Inferior parietal cortex (tissue), 1 donor: ENCODE measurements at regions not wholly inside any gene's neighbourhood (a gene's known extent, or its start where the extent isn't known, plus 50 kb on each side); places are given as distances from the start of the nearest gene placed in this dataset.

Experiments
- DNase-seq: peaks from one replicate; pipeline ENCODE4 v3.0.0-alpha.2; 2016; ENCODE audit errors: extremely low spot score

DNA sequence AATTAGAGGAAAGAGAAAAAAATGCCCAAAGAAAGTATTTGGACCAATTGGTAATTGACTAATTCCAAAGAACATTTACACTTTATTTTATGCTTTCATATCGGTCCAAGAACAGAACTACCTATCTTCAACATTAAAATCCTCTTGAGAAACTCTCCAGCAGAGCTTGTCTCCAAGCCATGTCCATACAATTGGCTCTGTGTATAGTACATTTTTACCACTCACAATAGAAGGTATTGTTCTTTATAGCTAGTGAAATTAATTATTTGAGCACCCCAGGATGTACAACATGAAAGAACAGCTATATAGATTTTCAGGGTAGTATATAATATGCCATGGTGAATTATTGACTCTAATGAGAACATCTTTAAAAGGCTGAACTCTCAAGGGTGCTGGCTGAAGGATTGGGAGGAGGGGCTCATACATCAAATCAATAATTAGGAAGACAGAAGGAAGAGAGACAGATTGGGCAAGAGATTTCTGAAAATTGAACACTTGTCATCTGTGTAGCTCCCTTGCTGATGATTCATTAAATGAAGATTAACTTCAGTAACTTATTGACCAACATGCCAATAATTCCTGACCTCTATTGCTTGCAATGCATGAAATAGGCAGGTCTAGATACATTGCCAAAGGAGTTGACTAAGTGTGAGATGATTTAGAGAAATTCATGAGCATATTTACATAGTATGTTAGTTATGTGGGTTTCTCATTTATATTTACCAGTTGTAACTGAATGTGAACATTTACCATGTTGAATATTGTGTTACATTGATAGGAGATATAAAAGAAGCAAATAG lies 249.7 kb downstream of the MTERF1 start:
- no peak for DNase-seq

DNA sequence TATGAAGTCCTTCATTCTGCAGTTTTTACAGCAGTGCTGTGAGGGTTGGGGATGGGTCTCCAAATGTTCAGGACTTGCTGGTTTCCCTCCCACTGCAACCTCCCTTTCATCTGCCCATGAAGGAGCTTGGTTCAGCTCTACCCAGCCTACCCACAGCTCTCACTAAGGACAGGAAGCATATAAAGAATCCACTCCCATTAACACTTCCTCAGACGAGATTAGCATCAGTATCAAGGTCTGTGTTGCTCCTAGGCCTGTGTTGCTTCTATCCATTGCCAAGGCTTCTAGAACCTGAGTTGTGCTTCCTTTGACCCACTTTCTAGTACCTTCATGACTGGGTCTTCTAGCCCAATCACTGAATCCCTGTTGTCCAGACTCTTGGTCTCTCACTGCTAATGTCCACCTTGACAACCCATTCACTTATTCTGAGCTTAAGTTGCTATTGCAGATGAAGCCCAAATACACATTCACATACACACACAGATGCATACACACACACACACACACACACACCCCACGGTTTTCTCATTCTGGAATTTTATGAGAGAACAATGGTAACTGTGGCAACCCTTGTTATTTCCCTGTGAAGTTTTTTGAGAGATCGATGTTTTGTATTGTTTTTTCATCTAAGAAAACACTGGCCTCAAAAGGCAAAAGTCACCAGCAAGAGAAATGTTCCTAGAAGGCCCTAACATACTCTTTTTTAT lies 248.1 kb downstream of the MTERF1 start:
- DNase-seq, result no peak

DNA sequence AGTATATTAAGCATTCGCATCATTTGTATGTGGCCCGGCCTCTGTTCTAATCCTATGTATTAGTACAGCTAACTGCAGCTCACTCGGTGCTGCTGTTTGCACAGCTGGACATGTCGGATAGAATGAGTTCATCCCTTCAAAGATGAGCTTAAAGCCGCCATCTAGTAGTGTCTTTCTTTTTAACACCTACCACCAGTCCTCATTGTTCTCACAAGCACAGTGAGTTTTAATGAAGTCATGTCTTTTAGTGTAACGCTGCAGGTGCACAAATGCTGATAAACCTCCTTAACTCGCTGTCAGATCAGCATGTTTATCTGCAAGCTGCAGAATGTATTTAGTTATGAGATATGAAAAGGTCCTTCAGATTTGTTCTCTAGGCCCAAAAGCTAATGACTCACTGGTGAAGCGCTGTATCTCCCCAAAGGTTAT lies 247.5 kb downstream of the MTERF1 start:
- no peak for DNase-seq

DNA sequence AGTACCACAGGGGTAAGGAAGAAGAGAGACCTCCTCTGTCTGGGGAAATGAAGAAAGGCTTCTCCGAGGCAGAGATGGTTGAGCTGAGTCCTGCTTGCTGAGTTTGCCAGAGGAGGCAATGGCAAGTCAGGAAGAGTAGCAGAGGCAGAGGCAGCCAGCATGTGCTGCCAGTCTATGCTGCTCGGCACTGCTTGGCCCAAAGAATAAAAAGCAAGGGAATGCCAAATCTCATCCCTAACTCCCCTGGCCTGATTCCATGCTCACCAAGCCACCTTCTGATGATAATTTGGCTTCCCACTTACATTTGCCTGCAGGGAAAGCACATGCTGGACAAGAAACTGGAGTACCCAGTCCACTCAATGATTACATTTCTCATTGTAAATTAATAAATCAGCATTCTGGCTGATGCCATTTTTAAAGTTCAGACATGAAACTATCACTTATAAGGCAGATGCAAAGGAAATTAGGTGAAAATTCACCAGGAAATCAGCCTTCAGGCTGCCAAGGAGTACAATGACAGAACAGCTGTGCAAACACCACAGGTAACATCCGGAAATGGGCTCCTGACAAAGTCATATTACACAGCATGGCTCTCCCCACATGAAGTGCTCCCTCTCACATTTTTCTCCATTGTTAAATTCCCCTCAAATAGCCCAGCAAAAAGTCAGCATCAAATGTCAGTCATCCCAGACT lies 245.9 kb downstream of the MTERF1 start:
- DNase-seq, result no peak

DNA sequence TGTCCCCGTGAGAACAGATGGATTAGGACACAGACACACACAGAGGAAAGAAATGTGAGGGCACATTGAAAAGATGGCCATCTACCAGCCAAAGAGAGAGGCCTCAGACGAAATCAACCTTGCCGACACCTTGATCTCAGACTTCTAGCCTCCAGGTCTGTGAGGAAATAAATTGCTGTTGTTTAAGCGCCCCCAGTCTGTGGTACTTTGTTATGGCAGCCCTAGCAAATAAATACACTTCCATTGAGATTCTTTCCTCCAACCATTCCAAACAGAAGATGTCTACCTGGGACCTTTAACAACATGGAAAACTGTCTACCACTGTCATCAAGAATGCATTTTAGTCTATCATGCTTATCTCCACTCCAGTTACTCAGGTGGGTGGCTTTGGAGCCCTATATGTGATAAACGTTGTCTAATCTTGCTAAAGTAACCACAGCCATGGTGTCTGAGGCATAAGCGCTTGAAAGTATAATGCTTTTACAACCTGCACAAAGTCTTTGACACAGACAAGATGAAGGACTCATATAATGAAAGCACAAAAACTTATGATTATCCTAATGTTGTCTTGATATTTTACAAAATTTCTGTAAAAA lies 244.3 kb downstream of the MTERF1 start:
- DNase-seq, result no peak

DNA sequence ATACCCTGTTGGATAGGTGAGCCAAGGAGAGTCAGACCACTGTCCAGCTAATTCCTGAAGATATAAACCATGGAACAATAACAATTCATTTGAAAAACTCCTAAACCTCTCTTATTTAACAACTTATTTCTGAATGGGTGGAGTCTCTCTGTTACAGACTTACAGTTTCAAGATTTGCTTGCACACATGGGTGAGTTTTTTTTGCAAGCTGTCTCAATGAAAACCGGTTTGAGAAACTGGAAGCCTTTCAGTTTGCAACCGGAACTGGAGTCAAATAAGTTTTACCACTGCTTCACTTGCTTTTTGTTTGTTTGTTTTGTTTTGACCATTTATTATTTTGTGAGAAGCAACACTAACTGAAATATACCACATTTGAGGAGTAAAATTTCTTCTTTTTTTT lies 243.8 kb downstream of the MTERF1 start:
- DNase-seq, result no peak

DNA sequence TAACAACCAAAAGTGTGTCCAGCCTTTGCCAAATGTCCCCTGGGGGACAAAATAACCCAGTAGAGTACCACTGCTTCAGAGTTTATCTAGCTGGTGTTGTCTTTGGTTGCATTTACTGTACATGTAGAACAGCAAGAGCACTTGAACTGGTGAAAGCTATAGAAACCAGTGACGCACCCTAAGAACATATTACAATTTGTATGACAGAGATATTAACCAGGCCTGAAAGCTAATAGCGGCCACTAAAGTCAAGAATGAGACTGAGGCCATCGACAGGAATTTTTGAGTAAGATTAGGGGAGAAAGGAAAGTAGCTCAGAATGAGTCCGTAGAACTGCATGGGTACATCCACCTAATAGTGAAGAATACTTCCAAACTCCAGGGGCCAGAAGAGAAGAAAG lies 236.2 kb downstream of the MTERF1 start:
- no peak for DNase-seq

DNA sequence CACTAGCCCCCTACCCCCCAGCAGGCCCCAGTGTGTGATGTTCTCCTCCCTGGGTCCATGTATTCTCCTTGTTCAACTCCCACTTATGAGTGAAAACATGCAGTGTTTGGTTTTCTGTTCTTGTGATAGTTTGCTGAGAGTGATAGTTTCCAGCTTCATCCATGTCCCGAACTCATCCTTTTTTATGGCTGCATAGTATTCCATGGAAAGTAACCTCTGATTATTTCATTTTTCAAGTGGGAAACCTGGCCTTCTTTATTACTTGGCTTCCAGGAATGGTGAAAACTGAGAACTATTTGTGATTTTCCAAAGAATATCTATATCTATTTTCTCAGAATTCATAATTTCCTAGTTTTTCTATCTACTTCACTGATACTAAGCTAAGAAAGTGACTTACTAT lies 235.0 kb downstream of the MTERF1 start:
- no peak for DNase-seq

DNA sequence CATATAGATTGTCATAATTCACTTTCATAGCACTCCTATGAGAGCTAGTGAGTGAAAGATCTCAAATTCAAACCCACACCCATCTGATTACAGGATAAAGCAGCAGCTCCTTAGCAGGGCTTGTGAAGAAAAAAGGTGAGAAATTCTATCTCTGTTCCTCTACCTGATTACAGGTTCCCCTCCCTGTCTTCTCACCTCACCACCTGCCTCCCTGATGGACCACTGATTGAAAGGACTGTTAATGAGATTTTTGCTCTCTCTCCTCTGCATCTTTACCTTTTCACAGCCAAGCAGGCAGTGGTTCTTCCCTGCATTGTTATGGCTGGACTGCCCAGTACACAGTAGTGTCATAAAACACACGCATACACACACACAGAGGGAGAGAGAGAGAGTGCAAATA lies 228.5 kb downstream of the MTERF1 start:
- DNase-seq, result no peak

DNA sequence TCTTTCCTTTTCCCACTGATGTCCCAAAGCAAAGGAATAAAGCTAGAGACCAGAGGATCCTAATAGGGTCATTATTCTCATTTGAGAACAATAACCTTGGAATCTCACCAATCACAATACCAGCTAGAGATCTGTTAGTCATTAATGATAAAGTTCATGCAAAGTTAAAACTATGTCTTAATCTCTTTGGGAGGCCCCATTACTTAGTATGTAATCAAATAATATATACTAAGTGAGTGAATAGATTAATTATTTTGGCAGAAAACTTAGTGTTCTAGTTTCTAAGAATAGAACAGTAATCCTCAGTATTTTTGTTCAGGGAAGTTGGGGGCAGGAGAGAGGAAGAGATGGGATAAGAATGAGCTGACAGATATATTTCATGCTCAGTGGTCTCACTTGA lies 227.2 kb downstream of the MTERF1 start:
- DNase-seq, result no peak

DNA sequence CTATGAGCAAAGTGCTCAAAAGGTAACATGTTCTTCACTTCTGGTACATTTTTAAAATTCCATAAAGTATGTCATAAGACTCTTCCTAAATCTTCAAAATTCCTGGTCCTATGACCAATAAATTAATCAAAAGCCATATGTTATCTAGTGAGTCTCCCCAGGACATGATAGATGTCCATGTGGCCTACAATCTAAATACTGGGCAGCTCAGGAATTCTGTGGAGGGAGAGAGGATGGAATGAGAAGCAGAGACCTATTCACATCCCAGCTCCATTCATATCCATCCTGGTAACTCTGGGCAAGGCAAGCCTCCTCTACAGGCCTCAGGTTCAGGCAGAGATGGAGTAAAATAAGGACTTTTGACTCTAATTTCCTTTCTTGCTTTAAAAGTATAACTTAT lies 224.8 kb downstream of the MTERF1 start:
- DNase-seq, result no peak

DNA sequence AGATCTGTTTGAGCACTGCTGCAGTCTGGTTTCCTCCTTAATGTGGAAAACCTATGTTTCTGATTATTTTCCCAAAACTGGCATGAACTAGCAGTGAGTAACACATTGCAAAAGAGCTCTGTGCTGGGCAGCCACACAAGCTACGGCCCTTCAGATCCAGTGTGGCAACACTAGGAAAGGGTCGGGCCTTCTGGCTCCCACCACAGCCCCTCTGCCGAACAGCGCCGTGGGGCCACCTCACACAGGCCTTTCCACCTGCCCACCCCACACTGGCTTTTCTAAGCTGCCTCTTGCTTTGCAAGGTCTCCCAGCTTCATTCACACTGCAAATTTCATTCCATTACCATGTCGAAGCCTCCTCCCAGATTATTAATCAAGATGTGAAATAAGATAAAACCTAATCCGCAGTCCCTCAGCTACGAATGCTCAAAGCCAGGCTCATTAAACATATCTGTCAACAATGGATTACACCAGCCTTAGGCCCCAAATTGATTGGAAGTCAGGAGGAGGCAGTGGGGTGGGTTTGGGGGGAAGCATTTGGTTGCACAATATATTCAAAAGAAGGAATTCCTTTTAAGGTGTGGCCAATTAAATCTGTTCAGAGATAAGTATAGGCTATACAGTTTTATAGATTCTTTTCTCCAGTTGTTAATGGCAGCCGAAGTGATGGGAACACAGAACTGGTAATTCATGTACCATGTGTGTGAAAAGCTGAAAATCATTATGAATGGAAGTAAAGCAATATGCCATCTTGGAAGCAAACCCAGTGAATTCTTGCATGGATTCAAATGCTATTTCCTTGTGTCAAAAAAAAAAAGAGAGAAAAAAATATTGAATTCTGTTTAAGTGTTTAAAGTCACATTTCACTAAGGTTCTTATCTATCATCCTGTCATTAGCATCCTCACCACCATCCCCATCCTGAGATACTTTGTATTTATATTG lies 223.7 kb downstream of the MTERF1 start:
- DNase-seq, result no peak

DNA sequence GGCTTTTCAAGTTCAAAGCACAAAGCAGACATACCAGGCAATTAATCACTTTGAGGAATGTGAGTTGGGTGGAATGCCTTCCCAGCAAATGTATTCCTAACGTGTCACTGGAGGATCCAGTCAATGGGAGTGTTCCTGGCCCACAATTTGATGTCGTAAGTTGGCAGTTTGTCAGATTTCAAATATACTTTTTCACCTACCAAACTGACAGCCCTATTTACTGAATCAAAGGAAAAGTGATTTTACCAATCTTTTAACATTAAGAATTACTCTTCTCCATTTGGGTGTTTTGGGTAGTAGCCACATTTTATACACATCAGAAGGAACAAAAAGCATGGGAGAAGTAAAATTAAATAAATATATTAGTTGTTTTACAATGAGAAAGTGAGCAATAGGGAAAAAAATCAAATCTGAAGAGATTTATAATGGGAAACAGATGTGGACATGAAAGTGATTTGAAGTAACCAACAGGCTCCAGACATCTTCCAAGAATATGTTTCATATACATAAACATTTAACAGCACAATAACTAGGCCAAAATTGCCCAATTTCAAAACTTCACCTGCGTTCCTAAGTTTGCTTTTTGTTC lies 222.9 kb downstream of the MTERF1 start:
- no peak for DNase-seq

DNA sequence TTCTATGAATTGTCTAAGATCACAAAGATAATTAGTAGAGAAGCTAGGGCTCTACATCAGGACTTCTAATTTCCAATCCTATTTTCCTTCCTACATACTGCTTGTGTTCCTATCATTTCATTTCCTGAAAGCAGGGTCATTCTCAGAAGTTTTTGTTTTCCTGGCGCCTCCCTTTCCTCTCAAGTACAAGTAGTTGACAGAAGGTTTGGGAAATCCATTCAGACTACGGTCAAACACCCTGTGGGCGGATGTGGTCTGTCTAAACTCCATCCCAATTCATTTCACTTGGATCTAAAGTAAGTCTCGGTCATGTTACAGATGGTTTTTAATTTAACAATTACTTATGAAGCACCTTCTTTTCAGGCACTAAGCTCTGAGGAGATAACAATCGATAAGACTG lies 221.4 kb downstream of the MTERF1 start:
- no peak for DNase-seq

DNA sequence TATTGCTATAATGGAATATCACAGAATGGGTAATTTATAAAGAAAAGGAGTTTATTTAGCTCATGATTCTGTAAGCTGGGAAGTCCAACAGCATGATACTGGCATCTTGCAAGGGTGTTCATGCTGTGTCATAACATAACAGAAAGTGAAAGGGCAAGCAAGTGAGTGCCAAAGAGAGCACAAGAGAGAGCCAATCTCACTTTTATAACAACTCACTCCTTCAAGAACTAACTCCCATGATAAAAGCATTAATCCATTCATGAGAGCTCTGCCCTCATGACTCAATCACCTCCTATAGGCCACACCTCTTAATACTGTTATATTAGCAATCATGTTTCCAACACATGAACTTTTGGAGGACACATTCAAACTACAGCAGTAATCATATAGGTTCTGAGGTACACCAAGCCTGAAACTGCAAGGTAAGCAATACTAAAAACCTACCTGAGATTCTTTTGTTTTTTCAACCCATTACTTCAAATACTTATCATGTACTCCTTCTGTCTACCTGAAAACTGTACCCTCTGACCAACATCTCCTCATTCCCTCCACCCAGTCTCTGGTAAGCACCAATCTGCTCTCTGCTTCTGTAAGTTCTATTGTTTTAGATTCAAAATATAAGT lies 219.7 kb downstream of the MTERF1 start:
- no peak for DNase-seq

DNA sequence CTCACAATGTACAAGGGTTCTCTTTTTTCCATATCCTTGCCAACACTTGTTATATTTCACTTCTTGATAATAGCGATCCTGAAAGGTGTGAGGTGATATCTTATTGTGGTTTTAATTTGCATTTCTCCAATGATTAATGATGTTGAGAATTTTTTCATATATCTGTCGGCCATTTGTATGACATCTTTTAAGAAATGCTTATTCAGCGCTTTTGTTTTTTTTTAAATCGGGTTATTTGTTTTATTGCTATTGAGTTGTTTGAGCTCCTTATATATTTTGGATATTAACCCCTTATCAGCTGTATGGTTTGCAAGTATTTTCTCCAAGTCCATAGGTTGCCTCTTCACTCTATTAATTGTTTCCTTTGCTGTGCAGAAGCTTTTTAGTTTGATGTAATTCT lies 218.8 kb downstream of the MTERF1 start:
- no peak for DNase-seq

DNA sequence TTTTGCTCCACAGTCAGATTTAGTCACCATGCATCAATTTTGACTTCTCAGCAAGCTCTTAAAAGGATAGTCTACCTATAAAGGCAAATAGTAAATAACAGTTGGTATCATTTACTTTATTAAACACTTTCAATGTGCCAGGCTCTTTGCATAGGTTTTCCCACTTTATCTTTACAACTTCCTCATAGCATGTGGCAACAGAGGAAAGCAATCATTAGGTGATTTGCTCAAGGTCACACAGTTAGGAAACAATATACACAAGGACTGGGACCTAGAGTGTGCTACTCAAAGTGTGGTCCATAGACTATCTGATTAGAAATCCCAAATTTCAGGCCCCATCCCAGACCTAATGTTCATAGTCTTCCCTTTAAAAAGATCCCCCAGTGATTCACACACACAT lies 212.3 kb downstream of the MTERF1 start:
- no peak for DNase-seq

DNA sequence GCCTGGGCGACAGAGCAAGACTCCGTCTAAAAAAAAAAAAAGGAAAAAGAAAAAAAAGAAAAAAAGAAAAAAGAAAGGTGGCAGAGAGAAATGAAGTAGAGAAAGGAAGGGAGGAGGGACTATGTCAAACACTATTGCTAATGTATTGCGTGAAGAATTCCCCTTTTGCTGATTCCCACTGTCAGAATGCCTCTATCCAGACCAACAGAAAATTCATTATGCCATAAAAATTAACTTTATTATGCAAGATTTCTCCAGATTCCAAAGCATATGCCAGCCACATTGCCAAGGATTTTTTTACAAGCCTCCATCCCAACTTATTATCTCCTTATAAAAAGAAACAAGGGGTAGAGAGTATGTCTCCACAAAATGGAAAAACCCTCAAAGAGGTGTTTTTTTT lies 209.3 kb downstream of the MTERF1 start:
- DNase-seq, result no peak

DNA sequence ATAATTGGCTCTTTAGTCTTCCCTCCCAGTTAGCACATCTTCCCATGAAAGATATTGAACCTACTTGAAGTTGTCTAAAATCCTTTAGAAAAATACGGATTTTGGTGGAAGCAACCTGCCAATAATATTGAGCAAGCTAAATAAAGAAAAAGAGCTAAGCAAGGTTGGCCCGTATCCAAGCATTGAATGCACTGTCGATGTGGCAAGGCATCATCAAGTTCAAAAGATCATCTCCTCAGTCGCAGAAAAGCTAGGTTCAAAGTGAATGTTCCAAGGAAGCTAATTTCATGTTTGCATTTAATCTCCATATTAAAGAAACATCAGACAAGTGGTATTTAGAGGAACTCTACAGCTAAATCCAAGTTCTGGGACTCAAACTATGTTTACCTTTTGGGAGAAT lies 206.0 kb downstream of the MTERF1 start:
- DNase-seq, result no peak

DNA sequence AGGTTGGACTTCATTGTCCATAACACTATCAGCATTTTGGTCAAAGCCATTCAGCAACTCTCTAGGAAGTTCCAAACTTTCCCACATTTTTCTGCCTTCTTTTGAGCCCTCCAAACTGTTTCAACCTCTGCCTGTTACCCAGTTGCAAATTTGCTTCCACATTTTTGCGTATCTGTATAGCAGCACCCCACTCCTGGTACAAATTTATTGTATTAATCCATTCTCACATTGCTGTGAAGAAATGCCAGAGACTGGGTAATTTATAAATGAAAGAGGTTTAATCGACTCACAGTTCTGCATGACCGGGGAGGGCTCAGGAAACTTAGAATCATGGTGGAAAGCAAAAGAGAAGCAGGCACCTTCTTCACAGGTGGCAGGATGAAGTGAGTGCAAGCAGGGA lies 198.8 kb downstream of the MTERF1 start:
- no peak for DNase-seq

DNA sequence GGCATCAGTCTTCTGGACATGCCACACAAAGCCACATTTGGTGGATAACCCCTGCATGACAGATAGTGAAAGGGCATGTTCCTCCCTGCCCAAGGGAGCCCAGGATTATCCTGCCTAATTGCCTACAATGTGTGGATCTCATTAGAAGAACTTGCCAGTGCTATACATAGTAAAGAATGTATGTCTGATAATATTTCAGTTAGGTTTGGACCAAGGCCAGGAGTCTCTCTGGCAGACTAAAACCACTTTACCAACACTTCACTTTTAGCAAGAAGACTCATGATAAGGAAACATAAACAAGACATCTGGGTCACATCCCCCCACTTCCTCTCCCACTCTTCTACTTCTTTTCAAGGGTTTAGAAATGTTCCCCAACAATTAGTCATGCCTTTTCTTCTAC lies 196.7 kb downstream of the MTERF1 start:
- no peak for DNase-seq
